Liver (tissue), 8 donors: ENCODE measurements at regions not wholly inside any gene's neighbourhood (a gene's known extent, or its start where the extent isn't known, plus 50 kb on each side); places are given as distances from the start of the nearest gene placed in this dataset.

Source experiments
- DNase-seq: peaks from one replicate; pipeline ENCODE4 v3.0.0-alpha.2; 2017; ENCODE audit warnings: low spot score
- H3K27ac ChIP-seq, 2 donors: one replicate each; pipeline ENCODE4 v1.7.0; 2013; ENCODE audit warnings: inconsistent platforms in 2 of 2, low read length in 2 of 2, control low read depth in 1 of 2, low read depth in 1 of 2, mild to moderate bottlenecking in 1 of 2
- H3K27me3 ChIP-seq, 4 donors: one replicate each; pipeline versions ENCODE4 v1.6.1 to v1.7.0; 2013; ENCODE audit warnings: low read length in 3 of 4, inconsistent platforms in 1 of 4, mild to moderate bottlenecking in 1 of 4, moderate library complexity in 1 of 4; ENCODE audit not compliant: control insufficient read depth in 4 of 4, insufficient read depth in 4 of 4
- H3K36me3 ChIP-seq, 4 donors: one replicate each; pipeline versions ENCODE4 v1.6.1 to v1.7.0; 2013; ENCODE audit warnings: low read length in 3 of 4, mild to moderate bottlenecking in 3 of 4, low read depth in 1 of 4, moderate library complexity in 1 of 4; ENCODE audit not compliant: control insufficient read depth in 4 of 4, insufficient read depth in 3 of 4
- H3K4me1 ChIP-seq, 4 donors: one replicate each; pipeline versions ENCODE4 v1.6.1 to v1.7.0; 2013; ENCODE audit warnings: low read length in 3 of 4, mild to moderate bottlenecking in 3 of 4, moderate library complexity in 1 of 4; ENCODE audit not compliant: control insufficient read depth in 4 of 4, insufficient read depth in 4 of 4
- H3K4me3 ChIP-seq, 3 donors: one replicate each; pipeline versions ENCODE4 v1.6.1 to v1.7.0; 2013; ENCODE audit warnings: low read length in 3 of 3, control low read depth in 1 of 3, low read depth in 1 of 3, mild to moderate bottlenecking in 1 of 3
- H3K9ac ChIP-seq, 2 donors: one replicate each; pipeline ENCODE4 v1.7.0; 2013; ENCODE audit warnings: low read length in 2 of 2, mild to moderate bottlenecking in 2 of 2, moderate library complexity in 2 of 2, control low read depth in 1 of 2, low read depth in 1 of 2
- H3K9me3 ChIP-seq, 4 donors: one replicate each; pipeline versions ENCODE4 v1.6.1 to v1.7.0; 2013; ENCODE audit warnings: low read length in 3 of 4; ENCODE audit not compliant: control insufficient read depth in 4 of 4
- ATF3 ChIP-seq: IDR thresholded peaks from 2 replicates; pipeline ENCODE4 v1.6.1; 2016; ENCODE audit warnings: antibody characterized with exemption
- CTCF ChIP-seq: fragments of 150-350 bp; IDR thresholded peaks from 2 replicates; pipeline ENCODE4 v1.5.1; 2017; ENCODE audit warnings: improper control_type of control experiment, low read depth, low read length; ENCODE audit not compliant: missing input control
- EGR1 ChIP-seq, 2 donors: IDR thresholded peaks; 2 replicates each; pipeline ENCODE4 v1.6.1; 2016 to 2018; ENCODE audit warnings: antibody characterized with exemption in 2 of 2, low read depth in 2 of 2
- FOXA1 ChIP-seq: IDR thresholded peaks from 2 replicates; pipeline ENCODE4 v1.6.1; 2016; ENCODE audit warnings: antibody characterized with exemption
- FOXA2 ChIP-seq: IDR thresholded peaks from 2 replicates; pipeline ENCODE4 v1.6.1; 2016; ENCODE audit warnings: antibody characterized with exemption
- GABPA ChIP-seq, 2 donors: IDR thresholded peaks in 1 of 2; conservative IDR thresholded peaks in 1 of 2; 2 replicates each; pipeline ENCODE4 v1.6.1; 2016; ENCODE audit warnings: antibody characterized with exemption in 2 of 2, mild to moderate bottlenecking in 1 of 2, moderate library complexity in 1 of 2
- HNF4A ChIP-seq, 2 donors: conservative IDR thresholded peaks; 2 replicates each; pipeline ENCODE4 v1.6.1; 2016; ENCODE audit warnings: antibody characterized with exemption in 2 of 2, mild to moderate bottlenecking in 2 of 2
- HNF4G ChIP-seq: IDR thresholded peaks from 2 replicates; pipeline ENCODE4 v1.6.1; 2016; ENCODE audit warnings: antibody characterized with exemption
- JUND ChIP-seq, 2 donors: IDR thresholded peaks; 2 replicates each; pipeline ENCODE4 v1.6.1; 2016; ENCODE audit warnings: antibody characterized with exemption in 2 of 2
- NR2F2 ChIP-seq: IDR thresholded peaks from 2 replicates; pipeline ENCODE4 v1.6.1; 2016; ENCODE audit warnings: antibody characterized with exemption
- RAD21 ChIP-seq, 2 donors: IDR thresholded peaks; 2 replicates each; pipeline ENCODE4 v1.6.1; 2016; ENCODE audit warnings: antibody characterized with exemption in 2 of 2, mild to moderate bottlenecking in 2 of 2
- REST ChIP-seq: IDR thresholded peaks from 2 replicates; pipeline ENCODE4 v1.6.1; 2016; ENCODE audit warnings: antibody characterized with exemption, mild to moderate bottlenecking
- RXRA ChIP-seq, 2 donors: IDR thresholded peaks; 2 replicates each; pipeline ENCODE4 v1.6.1; 2017 to 2018; ENCODE audit warnings: antibody characterized with exemption in 2 of 2, mild to moderate bottlenecking in 1 of 2
- SP1 ChIP-seq: IDR thresholded peaks from 2 replicates; pipeline ENCODE4 v1.6.1; 2018; ENCODE audit warnings: antibody characterized with exemption, mild to moderate bottlenecking
- TAF1 ChIP-seq: conservative IDR thresholded peaks from 2 replicates; pipeline ENCODE4 v1.6.1; 2016; ENCODE audit warnings: antibody characterized with exemption, mild to moderate bottlenecking
- YY1 ChIP-seq: IDR thresholded peaks from 2 replicates; pipeline ENCODE4 v1.6.1; 2016; ENCODE audit warnings: antibody characterized with exemption, mild to moderate bottlenecking
- WGBS: extraction: QIAGEN DNeasy Blood & Tissue Kit; methylation state at CpG from one replicate; pipeline ENCODE4 v1.1.7; 2013; 5-methylcytosine and 5-hydroxymethylcytosine counted together
- TF ChIP-seq, protein P1 (sequence below): IDR thresholded peaks from 2 replicates; pipeline ENCODE4 v1.6.1; 2016; ENCODE audit warnings: antibody characterized with exemption
- TF ChIP-seq, protein P2 (sequence below): IDR thresholded peaks from 2 replicates; pipeline ENCODE4 v1.6.1; 2016; ENCODE audit warnings: antibody characterized with exemption
- donor health status: healthy.
- donor health status: healthy.
- donor health status: healthy.
- donor health status: healthy.
- donor health status: healthy.

DNA sequence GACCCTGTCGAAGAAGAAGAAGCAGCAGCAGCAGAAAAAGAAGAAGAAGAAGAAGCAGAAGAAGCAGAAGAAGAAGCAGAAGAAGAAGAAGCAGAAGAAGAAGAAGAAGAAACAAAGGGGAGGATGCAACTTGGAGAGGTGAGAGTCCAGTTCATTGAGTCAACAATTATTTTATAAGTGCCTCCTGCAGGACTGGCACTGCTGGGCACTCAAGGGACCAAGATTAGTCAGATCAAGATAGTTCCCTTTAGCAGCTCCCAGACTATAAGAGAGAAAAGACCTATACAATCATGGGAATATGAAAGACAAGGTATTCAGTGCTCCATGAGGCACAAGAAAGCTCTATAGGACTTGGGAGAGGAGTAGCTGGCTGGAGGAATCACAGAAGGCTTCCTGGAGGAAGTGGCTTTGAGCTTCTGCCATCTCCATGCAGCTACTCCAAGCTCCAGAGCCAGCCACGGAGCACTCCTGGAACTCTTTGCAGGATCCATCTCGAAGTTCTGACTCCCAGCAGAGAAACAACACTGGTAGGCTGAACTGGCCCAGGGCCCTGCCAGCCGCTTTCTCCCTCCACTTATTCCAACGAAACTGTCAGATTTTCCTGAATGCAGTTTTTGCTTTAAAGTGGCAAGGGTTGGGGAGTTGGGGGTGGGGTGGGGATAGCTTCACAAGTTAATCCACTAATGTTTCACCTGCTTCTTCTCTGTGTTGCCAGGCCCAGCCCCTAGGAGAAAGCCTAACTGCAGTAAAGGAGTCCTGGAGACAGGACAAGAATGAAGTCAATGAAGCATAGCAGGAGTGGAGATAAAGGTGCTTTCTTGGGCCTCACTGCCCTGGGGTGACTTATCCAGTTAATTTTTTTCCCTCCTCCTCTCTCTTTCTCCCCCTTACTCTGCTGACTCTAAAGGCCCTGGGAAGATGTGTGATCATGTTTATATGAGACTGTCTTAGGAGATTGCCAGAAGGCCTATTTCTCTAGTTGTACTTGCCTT, 140.1 kb upstream of the PARP11 start:
- TF ChIP-seq RXRA (IDR thresholded peaks at IDR 0.05) (no peak), NR2F2 (no peak), FOXA2 (no peak), TAF1 (no peak), GABPA (IDR thresholded peaks at IDR 0.05 in 1 of 2, conservative IDR thresholded peaks at IDR 0.05 in 1 of 2) (no peak), HNF4A (conservative IDR thresholded peaks at IDR 0.05) (no peak), RAD21 (IDR thresholded peaks at IDR 0.05) (no peak), REST (no peak), SP1 (no peak), CTCF (no peak), JUND (IDR thresholded peaks at IDR 0.05) (no peak), FOXA1 (no peak), EGR1 (IDR thresholded peaks at IDR 0.05; ENCODE audit: low read depth in 2 of 2) (no peak), ATF3 (no peak)
- TF ChIP-seq, protein P1, sequence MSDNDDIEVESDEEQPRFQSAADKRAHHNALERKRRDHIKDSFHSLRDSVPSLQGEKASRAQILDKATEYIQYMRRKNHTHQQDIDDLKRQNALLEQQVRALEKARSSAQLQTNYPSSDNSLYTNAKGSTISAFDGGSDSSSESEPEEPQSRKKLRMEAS = no peak

GRCh38 chr12:4012073-4012472, 138.9 kb upstream of the PARP11 start:
- Histone ChIP-seq H3K9ac (no peak overlapping the region), H3K4me1 (peaks cover 6 to 31% (median 23%) of the 10 kb centered on the region in 4 donors), H3K27ac (no peak overlapping the region), H3K27me3 (no peaks in the 10 kb centered on the region), H3K9me3 (no peaks in the 10 kb centered on the region), H3K36me3 (no peaks in the 10 kb centered on the region), H3K4me3 (no peak overlapping the region)
- no peak for DNase-seq
- TF ChIP-seq RAD21 (IDR thresholded peaks at IDR 0.05) = no peak
- no peak for TF ChIP-seq REST
- no peak for TF ChIP-seq EGR1 (IDR thresholded peaks at IDR 0.05; ENCODE audit: low read depth in 2 of 2)
- TF ChIP-seq ATF3 = no peak
- TF ChIP-seq, protein P1 = no peak
- TF ChIP-seq SP1 = no peak
- no peak for TF ChIP-seq HNF4A (conservative IDR thresholded peaks at IDR 0.05)
- TF ChIP-seq, protein P2, sequence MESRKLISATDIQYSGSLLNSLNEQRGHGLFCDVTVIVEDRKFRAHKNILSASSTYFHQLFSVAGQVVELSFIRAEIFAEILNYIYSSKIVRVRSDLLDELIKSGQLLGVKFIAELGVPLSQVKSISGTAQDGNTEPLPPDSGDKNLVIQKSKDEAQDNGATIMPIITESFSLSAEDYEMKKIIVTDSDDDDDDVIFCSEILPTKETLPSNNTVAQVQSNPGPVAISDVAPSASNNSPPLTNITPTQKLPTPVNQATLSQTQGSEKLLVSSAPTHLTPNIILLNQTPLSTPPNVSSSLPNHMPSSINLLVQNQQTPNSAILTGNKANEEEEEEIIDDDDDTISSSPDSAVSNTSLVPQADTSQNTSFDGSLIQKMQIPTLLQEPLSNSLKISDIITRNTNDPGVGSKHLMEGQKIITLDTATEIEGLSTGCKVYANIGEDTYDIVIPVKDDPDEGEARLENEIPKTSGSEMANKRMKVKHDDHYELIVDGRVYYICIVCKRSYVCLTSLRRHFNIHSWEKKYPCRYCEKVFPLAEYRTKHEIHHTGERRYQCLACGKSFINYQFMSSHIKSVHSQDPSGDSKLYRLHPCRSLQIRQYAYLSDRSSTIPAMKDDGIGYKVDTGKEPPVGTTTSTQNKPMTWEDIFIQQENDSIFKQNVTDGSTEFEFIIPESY = no peak
- TF ChIP-seq TAF1 = no peak
- TF ChIP-seq RXRA (IDR thresholded peaks at IDR 0.05) = no peak
- no peak for TF ChIP-seq HNF4G
- TF ChIP-seq YY1 = no peak
- TF ChIP-seq FOXA2 = no peak
- TF ChIP-seq JUND (IDR thresholded peaks at IDR 0.05) = no peak

More for the DNA sequence above, 140.1 kb upstream of the PARP11 start:
- Histone ChIP-seq H3K9ac (no peak overlapping the region), H3K36me3 (no peaks in the 10 kb centered on the region), H3K9me3 (no peaks in the 10 kb centered on the region), H3K27me3 (no peaks in the 10 kb centered on the region), H3K4me3 (no peak overlapping the region), H3K27ac (no peak overlapping the region), H3K4me1 (peaks cover 6 to 31% (median 23%) of the 10 kb centered on the region in 4 donors)
- 51% methylated on average over 5 of the region's 5 CpGs for WGBS
- DNase-seq = no peak
